ENCODE measurements at regions not wholly inside any gene's neighbourhood (a gene's known extent, or its start where the extent isn't known, plus 50 kb on each side); places are given as distances from the start of the nearest gene placed in this dataset.

DNA sequence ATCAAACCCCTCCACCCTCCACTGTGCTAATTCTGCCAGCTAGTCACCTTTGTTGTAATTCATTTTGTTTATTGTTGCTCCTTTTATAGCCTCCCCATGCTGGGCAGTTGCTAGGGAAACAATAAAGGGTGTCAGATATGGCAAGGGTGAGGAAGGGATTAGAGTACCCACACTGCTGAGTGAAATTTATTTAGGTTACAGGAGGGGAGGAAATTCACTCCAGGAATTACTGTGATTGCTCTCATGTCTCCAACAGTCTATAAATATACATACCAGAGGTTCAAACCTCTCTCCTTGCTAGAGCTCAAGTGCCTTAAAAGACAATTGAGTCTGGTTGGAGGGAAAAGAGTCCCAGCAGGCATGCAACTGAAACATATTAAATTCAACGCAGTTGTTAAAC, 90.6 kb upstream of the ADGRF1 start (continued):
- TF ChIP-seq, protein P1, sequence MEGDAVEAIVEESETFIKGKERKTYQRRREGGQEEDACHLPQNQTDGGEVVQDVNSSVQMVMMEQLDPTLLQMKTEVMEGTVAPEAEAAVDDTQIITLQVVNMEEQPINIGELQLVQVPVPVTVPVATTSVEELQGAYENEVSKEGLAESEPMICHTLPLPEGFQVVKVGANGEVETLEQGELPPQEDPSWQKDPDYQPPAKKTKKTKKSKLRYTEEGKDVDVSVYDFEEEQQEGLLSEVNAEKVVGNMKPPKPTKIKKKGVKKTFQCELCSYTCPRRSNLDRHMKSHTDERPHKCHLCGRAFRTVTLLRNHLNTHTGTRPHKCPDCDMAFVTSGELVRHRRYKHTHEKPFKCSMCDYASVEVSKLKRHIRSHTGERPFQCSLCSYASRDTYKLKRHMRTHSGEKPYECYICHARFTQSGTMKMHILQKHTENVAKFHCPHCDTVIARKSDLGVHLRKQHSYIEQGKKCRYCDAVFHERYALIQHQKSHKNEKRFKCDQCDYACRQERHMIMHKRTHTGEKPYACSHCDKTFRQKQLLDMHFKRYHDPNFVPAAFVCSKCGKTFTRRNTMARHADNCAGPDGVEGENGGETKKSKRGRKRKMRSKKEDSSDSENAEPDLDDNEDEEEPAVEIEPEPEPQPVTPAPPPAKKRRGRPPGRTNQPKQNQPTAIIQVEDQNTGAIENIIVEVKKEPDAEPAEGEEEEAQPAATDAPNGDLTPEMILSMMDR (IDR thresholded peaks at IDR 0.05; ENCODE audit: control extremely low read depth in 1 of 3, insufficient read depth in 1 of 3, low read depth in 1 of 3, low read length in 3 of 3): no peak
- no peak for TF ChIP-seq RFX5 (IDR thresholded peaks at IDR 0.05; ENCODE audit: borderline replicate concordance, low read depth, low read length)
- no peak for TF ChIP-seq SIRT6 (IDR thresholded peaks at IDR 0.05; ENCODE audit: low read length)
- TF ChIP-seq CBX8 (IDR thresholded peaks at IDR 0.05; ENCODE audit: borderline replicate concordance, low read depth, low read length): no peak
- no peak for TF ChIP-seq EP300 (IDR thresholded peaks at IDR 0.05; ENCODE audit: borderline replicate concordance in 1 of 2, low read depth in 2 of 2, low read length in 2 of 2)
- no peak for TF ChIP-seq RXRA (IDR thresholded peaks at IDR 0.05; ENCODE audit: insufficient read depth, low read depth, low read length)
- TF ChIP-seq BACH1 (IDR thresholded peaks at IDR 0.05; ENCODE audit: low read length): no peak
- no peak for TF ChIP-seq TEAD4 (IDR thresholded peaks at IDR 0.05; ENCODE audit: low read depth, low read length)
